NCI-H1436 (cell line): ENCODE measurements at regions not wholly inside any gene's neighbourhood (a gene's known extent, or its start where the extent isn't known, plus 50 kb on each side); places are given as distances from the start of the nearest gene placed in this dataset.

Experiments used
- DNase-seq: peaks from one replicate; lab custom pipeline; 2025; lab: John Stamatoyannopoulos, UW

GRCh38 chr18:54020966-54021365 lies 203.5 kb downstream of the MBD2 start:
- no peak for DNase-seq

DNA sequence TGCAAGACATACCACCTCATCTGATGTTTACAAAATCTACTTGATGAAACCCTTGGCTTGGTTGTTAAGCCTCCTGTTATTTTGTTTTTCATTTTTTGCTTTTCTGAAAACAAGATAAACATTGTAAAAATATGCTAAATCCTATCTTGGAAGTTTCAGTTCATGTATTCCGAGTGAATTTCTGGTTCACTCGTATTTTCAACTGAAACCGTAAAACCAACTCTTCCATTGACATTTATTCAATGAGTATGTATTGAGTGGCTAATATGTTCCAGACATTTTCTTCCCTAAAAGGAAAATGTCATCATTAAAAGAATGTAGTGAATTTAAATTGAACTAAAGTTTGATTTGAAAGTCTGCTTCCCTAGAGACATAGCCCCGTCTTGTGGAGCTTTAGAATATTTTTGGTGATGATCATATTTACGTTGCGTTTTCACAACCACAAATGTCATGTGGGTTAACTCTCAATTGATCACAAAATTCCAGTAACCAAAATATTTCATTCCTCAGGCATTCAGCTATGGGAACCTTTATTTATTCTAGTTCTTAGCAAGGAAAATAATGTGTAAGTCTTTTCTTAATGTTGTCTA lies 204.2 kb downstream of the MBD2 start:
- no peak for DNase-seq

- no peak for DNase-seq
These were observed 204.8 kb downstream of the MBD2 start for GRCh38 chr18:54019641-54020040.

DNA sequence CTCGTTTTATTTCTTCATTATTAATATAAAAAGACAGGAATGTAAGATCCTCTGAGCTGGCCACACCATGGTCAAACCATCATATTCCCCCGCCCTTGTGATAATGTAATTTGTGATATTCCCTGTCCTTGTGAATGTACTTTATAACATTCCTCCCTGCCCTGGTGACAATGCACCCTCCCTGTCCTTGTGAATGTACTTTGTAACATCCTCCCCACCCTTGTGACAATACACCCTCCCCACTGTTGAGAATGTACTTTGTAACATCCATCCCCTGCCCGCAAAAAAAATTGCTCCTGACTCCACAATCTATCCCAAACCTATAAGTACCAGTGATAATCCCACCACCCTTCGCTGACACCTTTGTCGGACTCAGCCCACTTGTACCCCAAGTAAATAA lies 211.0 kb downstream of the MBD2 start:
- DNase-seq = no peak

DNA sequence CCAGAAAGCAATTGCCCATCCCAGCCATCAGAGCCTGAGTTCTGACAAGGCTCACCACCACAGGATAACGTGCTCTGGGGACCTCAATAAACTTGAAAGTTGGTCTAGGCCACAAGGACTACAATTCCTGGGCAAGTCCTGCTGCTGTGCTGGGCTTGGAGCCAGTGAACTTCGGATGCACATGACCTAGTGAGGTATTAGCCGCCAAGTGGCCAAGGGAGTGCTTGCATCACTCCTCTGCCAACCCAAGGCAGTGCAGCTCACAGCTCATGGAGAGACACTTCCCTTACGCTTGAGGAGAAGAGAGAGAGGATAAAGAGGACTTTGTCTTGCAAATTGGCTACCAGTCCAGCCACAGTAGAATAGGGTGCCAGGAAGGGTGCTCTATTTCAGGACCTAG lies 219.6 kb downstream of the MBD2 start:
- no peak for DNase-seq

GRCh38 chr18:54003195-54003594 lies 221.3 kb downstream of the MBD2 start:
- no peak for DNase-seq

GRCh38 chr18:53997064-53997463 lies 227.4 kb downstream of the MBD2 start:
- no peak for DNase-seq

GRCh38 chr18:53994016-53994415 lies 230.5 kb downstream of the MBD2 start:
- DNase-seq = no peak

- no peak for DNase-seq
These were observed 232.7 kb downstream of the MBD2 start for GRCh38 chr18:53991805-53992204.

DNA sequence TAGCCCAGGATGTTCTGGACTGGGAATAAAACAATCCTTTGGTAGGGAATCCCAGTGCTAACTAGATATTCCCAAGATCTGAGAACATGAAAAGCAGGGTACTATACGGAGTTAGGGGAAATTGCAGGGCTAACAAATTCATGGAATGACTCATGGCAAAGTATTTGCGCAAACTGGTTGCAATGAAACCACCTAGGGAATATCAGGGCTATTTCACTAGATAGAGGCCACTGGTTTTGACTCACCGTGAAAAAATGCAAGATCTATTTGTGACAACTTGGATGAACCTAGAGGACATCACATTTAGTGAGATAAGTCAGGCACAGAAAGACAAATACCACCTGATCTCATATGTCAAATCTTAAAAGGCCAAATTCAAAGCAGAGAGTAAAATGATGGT lies 233.3 kb downstream of the MBD2 start:
- DNase-seq = no peak

DNA sequence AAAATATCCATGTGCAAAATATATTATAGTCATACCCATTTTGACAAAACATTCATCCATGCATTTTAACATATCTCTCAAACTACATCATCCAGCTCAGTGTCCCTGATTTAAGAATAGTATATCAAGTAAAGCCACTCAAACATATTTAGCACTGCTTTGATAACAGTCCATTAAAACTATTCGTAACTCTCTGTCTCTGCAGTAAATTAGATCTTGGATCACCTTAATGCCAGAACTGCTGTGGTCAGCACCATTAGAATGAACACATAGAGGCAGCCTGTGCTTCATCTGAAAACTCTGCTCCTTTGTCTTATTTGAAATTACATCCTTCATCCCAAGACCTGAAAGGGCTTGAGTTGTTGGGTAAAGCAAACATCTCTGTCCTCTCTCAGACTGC lies 234.0 kb downstream of the MBD2 start:
- DNase-seq = no peak

- DNase-seq = no peak
These were observed 240.4 kb downstream of the MBD2 start for GRCh38 chr18:53984021-53984420.

GRCh38 chr18:53971331-53971730 lies 253.1 kb downstream of the MBD2 start:
- no peak for DNase-seq

GRCh38 chr18:53952700-53953099 lies 271.8 kb downstream of the MBD2 start:
- no peak for DNase-seq

DNA sequence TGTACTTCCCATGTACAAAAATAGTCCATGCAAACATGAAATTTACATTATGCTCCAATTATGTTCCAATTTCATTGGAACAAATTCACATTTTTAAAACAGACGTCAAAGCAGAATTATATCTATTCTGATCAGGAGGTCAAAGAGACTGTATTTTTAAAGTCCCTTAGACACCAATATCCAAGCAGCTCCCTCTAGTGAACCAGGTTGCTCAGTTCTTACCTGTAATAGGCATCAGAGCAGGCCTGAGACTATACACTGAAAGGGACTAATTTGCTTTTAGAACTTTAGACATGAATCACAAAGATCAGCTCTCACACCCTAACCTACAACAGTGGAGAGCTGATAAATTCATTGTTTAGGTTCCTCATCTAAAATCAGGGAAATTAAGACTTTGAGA lies 273.9 kb downstream of the MBD2 start:
- no peak for DNase-seq

DNA sequence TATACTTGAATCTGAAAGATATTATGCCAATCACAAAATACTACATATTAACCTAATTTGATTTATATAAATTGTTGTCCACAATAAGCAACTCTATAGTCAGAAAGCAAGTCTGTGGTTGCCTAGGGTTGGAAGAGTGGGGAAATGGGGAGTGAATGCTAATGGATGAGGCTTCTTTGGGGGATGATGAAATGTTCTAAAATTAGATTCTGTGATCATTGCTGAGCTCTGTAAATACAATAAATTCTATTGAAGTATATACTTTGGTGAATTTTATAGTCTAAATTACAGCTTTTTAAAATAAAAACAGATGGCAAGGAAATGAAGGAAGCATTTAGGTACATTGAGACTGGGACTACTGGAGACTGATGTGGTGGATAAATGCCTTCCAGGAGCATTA lies 275.5 kb downstream of the MBD2 start:
- DNase-seq = no peak

GRCh38 chr18:53947092-53947640 lies 277.3 kb downstream of the MBD2 start:
- no peak for DNase-seq

DNA sequence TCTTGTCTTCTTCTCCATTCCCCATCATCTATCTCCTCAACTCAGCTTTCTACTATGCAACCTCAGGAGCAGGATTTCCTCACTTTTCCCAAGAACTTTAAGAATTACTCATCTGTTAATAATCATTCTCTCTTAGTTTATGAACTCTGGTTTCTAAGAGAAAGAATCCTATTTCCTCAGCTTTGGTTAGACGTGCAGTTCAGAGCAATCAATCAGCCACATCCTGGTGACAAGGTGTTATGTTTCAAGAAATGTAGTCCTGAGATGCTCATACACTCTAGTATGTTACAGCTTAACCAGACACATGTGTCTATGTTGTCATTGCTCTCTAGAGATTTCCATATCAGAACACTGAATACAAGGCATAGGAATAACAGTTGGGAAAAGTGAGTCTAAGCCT lies 277.9 kb downstream of the MBD2 start:
- no peak for DNase-seq

GRCh38 chr18:53944721-53945120 lies 279.7 kb downstream of the MBD2 start:
- no peak for DNase-seq

DNA sequence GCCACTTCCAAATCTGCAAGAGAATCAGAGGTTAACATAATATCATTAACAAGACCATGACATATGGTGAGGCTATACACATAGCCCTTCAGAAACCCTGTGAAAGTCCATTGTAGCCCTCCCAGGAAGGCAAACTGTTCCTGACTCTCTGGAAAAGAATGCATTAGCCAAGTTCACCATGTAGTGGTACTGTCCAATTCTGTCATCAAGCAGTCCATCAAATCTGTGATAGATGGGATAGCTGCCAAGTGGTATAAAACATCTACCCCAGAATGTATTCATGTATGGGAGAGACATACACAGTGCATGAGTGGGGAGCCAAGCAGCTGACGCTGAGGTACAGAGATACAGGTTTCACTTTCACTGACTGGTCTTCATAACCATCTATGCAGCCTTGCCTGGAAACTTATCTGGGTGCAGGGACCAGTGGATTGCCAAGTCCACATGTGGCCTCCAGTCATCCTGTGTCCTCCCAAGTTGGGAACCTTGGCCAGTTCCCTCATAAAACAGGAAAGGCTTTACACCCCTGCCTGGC lies 281.1 kb downstream of the MBD2 start:
- DNase-seq = no peak

GRCh38 chr18:53941601-53942338 lies 282.7 kb downstream of the MBD2 start:
- no peak for DNase-seq

- DNase-seq = no peak
These were observed 287.4 kb downstream of the MBD2 start for GRCh38 chr18:53937037-53937436.

DNA sequence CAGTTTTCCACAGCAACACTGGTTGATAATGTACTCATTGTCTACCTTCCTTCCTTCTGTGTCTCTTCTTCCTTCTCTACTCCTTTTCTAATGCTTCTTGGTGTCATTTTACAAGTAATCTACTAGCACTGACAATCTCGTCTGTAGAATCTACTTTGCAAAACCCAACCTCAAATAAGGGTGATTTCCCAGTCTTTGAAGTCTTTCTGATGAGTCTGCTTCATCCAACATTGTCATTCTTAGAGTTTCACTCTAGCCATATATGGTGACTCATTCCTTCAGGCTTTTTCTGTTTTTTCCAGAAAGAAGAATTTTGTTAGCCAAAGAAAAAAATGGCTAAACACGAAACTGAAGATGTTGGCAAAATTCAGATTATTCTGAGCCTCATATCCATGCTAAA lies 288.7 kb downstream of the MBD2 start:
- DNase-seq = no peak

GRCh38 chr18:53935399-53935798 lies 289.1 kb downstream of the MBD2 start:
- DNase-seq = no peak
